GM18505 (cell line): ENCODE measurements at regions not wholly inside any gene's neighbourhood (a gene's known extent, or its start where the extent isn't known, plus 50 kb on each side); places are given as distances from the start of the nearest gene placed in this dataset.

Experiments
- ATAC-seq: cut with Tn5 transposase; IDR thresholded peaks from one replicate; pipeline ENCODE4 v1.9.1; 2021; ENCODE audit not compliant: unreplicated experiment
- POLR2A ChIP-seq: IDR thresholded peaks from 4 replicates; pipeline ENCODE4 v1.6.1; 2011; ENCODE audit warnings: borderline replicate concordance; ENCODE audit not compliant: insufficient read depth, insufficient read length; ENCODE audit errors: extremely low read depth

- no peak for ATAC-seq
- TF ChIP-seq POLR2A, result no peak
Measured at GRCh38 chr17:31758646-31759045, 100.4 kb downstream of the COPRS start.

- no peak for ATAC-seq
- no peak for TF ChIP-seq POLR2A
Measured at GRCh38 chr17:31757097-31757496, 101.9 kb downstream of the COPRS start.

GRCh38 chr17:31754239-31754945 lies 104.7 kb downstream of the COPRS start:
- TF ChIP-seq POLR2A, result no peak
- no peak for ATAC-seq

- no peak for TF ChIP-seq POLR2A
- no peak for ATAC-seq
Measured at GRCh38 chr17:31753011-31753410, 106.0 kb downstream of the COPRS start.

- no peak for TF ChIP-seq POLR2A
- ATAC-seq, result no peak
Measured at GRCh38 chr17:31752584-31752983, 106.5 kb downstream of the COPRS start.

- no peak for ATAC-seq
- no peak for TF ChIP-seq POLR2A
Measured at GRCh38 chr17:31750578-31750977, 108.5 kb downstream of the COPRS start.

GRCh38 chr17:31748881-31749280 lies 110.2 kb downstream of the COPRS start:
- TF ChIP-seq POLR2A, result no peak
- ATAC-seq, result no peak

- TF ChIP-seq POLR2A, result no peak
- no peak for ATAC-seq
Measured at GRCh38 chr17:31746884-31747495, 112.1 kb downstream of the COPRS start.

- ATAC-seq, result no peak
- TF ChIP-seq POLR2A, result no peak
Measured at GRCh38 chr17:31745964-31746600, 113.0 kb downstream of the COPRS start.

- no peak for ATAC-seq
- no peak for TF ChIP-seq POLR2A
Measured at GRCh38 chr17:31744511-31744951, 114.5 kb downstream of the COPRS start.

- no peak for ATAC-seq
- no peak for TF ChIP-seq POLR2A
Measured at GRCh38 chr17:31743797-31744196, 115.2 kb downstream of the COPRS start.

- ATAC-seq, result no peak
- no peak for TF ChIP-seq POLR2A
Measured at GRCh38 chr17:31741371-31741770, 117.7 kb downstream of the COPRS start.

GRCh38 chr17:31740611-31741082 lies 118.4 kb downstream of the COPRS start:
- no peak for TF ChIP-seq POLR2A
- no peak for ATAC-seq

- ATAC-seq, result no peak
- no peak for TF ChIP-seq POLR2A
Measured at GRCh38 chr17:31738996-31739699, 119.9 kb downstream of the COPRS start.

- TF ChIP-seq POLR2A, result no peak
- no peak for ATAC-seq
Measured at GRCh38 chr17:31738488-31738887, 120.6 kb downstream of the COPRS start.
